Kidney epithelial cell (primary cell): ENCODE measurements at regions not wholly inside any gene's neighbourhood (a gene's known extent, or its start where the extent isn't known, plus 50 kb on each side); places are given as distances from the start of the nearest gene placed in this dataset.

Experiments
- DNase-seq: peaks from one replicate; pipeline ENCODE4 v3.0.0-alpha.2; 2010; ENCODE audit warnings: low read depth
- H3K27me3 ChIP-seq: 2 replicates; pipeline ENCODE4 v1.6.0; 2011; ENCODE audit warnings: low read length; ENCODE audit not compliant: control insufficient read depth, insufficient read depth
- H3K36me3 ChIP-seq: 2 replicates; pipeline ENCODE4 v1.5.1; 2011; ENCODE audit warnings: low read length; ENCODE audit not compliant: control insufficient read depth, insufficient read depth
- H3K4me3 ChIP-seq: 2 replicates; pipeline ENCODE4 v1.5.1; 2011; ENCODE audit warnings: low read depth, mild to moderate bottlenecking, control low read depth, low read length
- TF ChIP-seq, protein P1 (sequence below): IDR thresholded peaks from 2 replicates; pipeline ENCODE4 v1.5.1; 2011; ENCODE audit warnings: mild to moderate bottlenecking, moderate library complexity, low read length, control low read depth, inconsistent platforms; ENCODE audit not compliant: insufficient read depth, poor library complexity, severe bottlenecking

DNA sequence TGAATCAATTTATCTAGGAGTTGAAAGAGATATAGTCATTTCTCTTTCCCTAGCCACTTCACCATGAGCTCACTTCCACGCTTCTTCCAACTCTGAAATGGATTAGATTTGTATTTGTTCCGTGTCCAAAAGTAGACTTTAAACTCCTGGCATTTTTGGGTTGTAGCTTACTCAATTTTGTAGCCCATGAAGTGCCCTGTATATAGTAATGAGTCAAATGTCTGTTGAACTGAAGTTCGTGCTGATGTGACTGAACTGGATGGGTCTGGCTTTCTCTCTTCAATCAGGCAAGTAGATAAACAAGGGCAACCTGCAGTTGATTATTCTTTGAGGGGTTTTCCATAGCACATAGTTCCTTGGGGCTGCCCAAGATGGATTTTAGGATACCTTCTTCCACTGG, 450.6 kb downstream of the SH2D1A start:
- TF ChIP-seq, protein P1, sequence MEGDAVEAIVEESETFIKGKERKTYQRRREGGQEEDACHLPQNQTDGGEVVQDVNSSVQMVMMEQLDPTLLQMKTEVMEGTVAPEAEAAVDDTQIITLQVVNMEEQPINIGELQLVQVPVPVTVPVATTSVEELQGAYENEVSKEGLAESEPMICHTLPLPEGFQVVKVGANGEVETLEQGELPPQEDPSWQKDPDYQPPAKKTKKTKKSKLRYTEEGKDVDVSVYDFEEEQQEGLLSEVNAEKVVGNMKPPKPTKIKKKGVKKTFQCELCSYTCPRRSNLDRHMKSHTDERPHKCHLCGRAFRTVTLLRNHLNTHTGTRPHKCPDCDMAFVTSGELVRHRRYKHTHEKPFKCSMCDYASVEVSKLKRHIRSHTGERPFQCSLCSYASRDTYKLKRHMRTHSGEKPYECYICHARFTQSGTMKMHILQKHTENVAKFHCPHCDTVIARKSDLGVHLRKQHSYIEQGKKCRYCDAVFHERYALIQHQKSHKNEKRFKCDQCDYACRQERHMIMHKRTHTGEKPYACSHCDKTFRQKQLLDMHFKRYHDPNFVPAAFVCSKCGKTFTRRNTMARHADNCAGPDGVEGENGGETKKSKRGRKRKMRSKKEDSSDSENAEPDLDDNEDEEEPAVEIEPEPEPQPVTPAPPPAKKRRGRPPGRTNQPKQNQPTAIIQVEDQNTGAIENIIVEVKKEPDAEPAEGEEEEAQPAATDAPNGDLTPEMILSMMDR = no peak
- Histone ChIP-seq H3K27me3 (no peaks in the 10 kb centered on the region), H3K4me3 (no peak overlapping the region), H3K36me3 (no peaks in the 10 kb centered on the region)
- DNase-seq = no peak

DNA sequence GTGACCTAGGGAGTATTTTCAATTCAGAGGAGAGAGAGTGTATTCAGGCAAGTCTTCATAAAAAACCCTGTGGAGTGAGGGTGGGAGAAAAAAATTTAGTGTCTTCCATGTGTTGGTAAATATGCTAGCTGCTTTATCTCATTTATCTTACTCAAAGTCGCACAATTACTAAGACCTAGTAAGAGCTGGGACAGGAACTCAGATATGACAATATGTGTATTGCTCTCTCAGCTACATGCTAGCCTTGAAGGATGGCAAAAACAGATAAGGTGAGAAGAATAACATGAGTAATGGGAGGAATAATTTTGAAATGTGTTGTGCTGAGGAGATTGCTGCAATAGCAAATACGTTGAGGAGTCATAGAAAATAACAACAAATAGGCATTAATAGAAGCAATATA, 458.6 kb downstream of the SH2D1A start:
- TF ChIP-seq, protein P1 = no peak
- Histone ChIP-seq H3K4me3 (no peak overlapping the region), H3K36me3 (no peaks in the 10 kb centered on the region), H3K27me3 (no peaks in the 10 kb centered on the region)
- DNase-seq = no peak

DNA sequence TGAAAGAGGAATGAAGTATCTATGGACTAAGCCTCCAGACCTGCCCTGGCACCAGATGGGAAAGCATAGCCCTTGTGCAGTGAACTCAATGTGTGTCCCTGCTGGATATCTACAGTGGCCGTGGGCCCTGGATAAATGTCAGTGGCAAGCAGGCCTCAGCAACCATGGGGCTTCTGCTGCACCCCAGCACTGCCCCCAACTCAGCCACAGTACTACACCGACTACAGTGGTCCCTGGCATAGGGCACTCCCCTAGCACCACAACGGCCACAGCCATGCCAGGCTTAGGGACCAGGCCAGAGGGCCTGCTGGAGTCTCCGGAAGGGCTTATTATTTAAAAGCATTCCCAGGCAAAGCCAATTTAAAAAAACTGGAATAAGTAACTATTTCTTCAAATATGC, 459.1 kb downstream of the SH2D1A start:
- Histone ChIP-seq H3K4me3 (no peak overlapping the region), H3K36me3 (no peaks in the 10 kb centered on the region), H3K27me3 (no peaks in the 10 kb centered on the region)
- TF ChIP-seq, protein P1 = no peak
- no peak for DNase-seq

DNA sequence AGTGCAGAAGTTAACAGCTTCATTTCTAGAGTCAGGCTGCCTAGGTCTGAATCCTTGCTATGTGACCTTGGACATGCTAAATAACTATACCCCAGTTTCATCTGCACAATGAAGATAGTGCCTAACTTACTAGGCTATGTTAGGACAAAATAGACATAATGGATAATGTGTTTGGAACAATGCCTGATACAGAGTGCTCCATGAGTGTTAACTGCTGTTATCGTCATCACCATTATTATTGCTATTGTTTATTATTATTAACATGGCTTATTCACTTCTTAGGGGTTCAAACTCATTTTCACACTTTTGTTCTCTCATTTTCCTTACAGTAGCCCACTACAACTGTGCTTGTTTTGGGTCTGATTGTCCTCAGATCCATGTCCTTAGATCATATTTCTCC, 467.7 kb downstream of the SH2D1A start:
- DNase-seq = no peak
- TF ChIP-seq, protein P1 = no peak
- H3K4me3 ChIP-seq = no peak overlapping the region
- no peaks in the 10 kb centered on the region for H3K27me3 ChIP-seq
- H3K36me3 ChIP-seq = no peaks in the 10 kb centered on the region

DNA sequence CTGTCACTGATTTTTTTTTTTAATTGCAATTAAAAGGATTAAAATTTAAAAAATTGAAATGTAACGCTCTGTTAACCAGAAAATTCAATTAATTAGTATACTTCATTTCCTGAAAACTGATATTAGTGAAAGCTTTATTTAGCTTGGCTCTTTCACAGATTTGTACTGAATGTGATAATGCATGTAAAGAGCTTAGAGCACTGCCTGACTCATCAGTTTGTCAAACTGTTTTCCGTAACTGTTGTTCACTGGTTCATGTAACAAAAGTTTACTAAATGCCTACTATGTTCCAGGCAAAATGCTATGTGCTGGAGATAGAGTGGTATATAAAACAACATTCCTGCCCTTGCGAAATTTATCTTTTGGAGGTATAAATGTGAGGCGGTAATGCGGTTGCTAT, 471.7 kb downstream of the SH2D1A start:
- H3K36me3 ChIP-seq = no peaks in the 10 kb centered on the region
- no peak for DNase-seq
- no peak overlapping the region for H3K4me3 ChIP-seq
- TF ChIP-seq, protein P1 = no peak
- H3K27me3 ChIP-seq = no peaks in the 10 kb centered on the region

DNA sequence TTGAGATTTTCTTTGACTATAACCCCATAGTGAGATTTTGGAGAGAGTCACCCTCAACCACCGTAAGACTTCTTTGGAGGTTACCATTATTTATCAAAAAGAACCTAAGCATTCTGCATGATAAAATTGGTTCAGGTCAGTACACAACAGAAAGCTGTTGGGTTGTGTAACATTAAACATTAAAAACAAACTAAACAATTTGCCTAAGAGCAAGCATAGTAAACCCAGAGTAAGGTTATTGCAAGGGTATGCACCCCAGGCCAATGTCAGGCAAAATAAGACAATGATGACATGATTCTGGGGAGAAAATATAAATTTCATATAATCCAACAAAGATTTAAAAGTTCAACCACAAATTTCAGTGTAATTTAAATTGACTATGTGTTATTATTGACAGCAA, 472.4 kb downstream of the SH2D1A start:
- no peak for DNase-seq
- TF ChIP-seq, protein P1 = no peak
- Histone ChIP-seq H3K27me3 (no peaks in the 10 kb centered on the region), H3K4me3 (no peak overlapping the region), H3K36me3 (no peaks in the 10 kb centered on the region)
